ENCODE measurements at regions not wholly inside any gene's neighbourhood (a gene's known extent, or its start where the extent isn't known, plus 50 kb on each side); places are given as distances from the start of the nearest gene placed in this dataset.

GRCh38 chr5:109573256-109573655 is 116.5 kb upstream of the MAN2A1 start:
- no peak for TF ChIP-seq POLR2A (IDR thresholded peaks at IDR 0.05; ENCODE audit: low read depth)
- TF ChIP-seq CTCF (IDR thresholded peaks at IDR 0.05) = no peak
- TF ChIP-seq EP300 (IDR thresholded peaks at IDR 0.05) = no peak
- no peak for TF ChIP-seq POLR2AphosphoS5 (IDR thresholded peaks at IDR 0.05)
